ENCODE measurements at regions not wholly inside any gene's neighbourhood (a gene's known extent, or its start where the extent isn't known, plus 50 kb on each side); places are given as distances from the start of the nearest gene placed in this dataset.

DNA sequence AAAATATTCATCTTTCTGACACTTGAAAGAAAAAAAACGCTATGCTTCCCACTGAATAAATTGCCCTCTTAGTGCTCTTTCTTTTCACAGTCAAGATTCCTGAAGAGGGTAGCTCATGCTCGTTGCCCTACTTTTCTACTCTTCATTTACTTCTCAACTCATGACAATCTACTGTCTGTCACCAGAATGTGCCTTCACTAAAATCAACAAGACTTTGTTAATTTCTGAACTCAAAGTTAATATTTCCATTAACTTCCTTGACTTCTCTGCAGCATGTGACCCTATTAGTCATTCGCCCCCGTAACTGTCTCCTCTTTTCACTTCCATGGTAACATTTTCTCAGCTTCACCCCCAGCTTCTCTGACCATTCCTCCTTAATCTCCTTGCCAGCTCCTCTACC lies 98.9 kb upstream of the MAPRE2 start:
- no peak overlapping the region for H3K14ac ChIP-seq (replicated peaks; ENCODE audit: low read depth, low read length)
- H4K91ac ChIP-seq (ENCODE audit: insufficient read depth, low read depth, low read length) = no peak overlapping the region
- no peak overlapping the region for H3K9ac ChIP-seq (ENCODE audit: low read depth, low read length)
- H2BK15ac ChIP-seq (ENCODE audit: low read depth, low read length) = no peak overlapping the region
- H2BK5ac ChIP-seq (ENCODE audit: low read depth, low read length, poor library complexity, severe bottlenecking) = no peak overlapping the region
- no peaks in the 10 kb centered on the region for H3K4me1 ChIP-seq (ENCODE audit: control insufficient read depth, insufficient read depth, low read length)
- peak overlapping the region; percentile 33; the same call in 1 of the 2 replicates for H3K4me2 ChIP-seq (ENCODE audit: low read depth, low read length)
- no peak overlapping the region for H3K27ac ChIP-seq (ENCODE audit: insufficient read depth, low read length)
- H2AK9ac ChIP-seq (replicated peaks; ENCODE audit: low read depth, low read length, poor library complexity) = no peak overlapping the region
- no peaks in the 10 kb centered on the region for H4K20me1 ChIP-seq (ENCODE audit: insufficient read depth, low read length)
- no peak overlapping the region for H2AFZ ChIP-seq (replicated peaks; ENCODE audit: low read length, poor library complexity)
- no peak overlapping the region for H3K4me3 ChIP-seq (ENCODE audit: insufficient read depth, low read depth, low read length)
- DNase-seq (peak; percentile 5), ATAC-seq (ENCODE audit: low read depth) (peak; percentile 32)
- no peaks in the 10 kb centered on the region; the same call in 1 of the 2 replicates for H3K27me3 ChIP-seq (ENCODE audit: control insufficient read depth, insufficient read depth, low read length)
- dilution Hi-C loops (cut with HindIII; ENCODE audit: low sequenced_read_pairs, unreplicated experiment) = no loop called here
- no peaks in the 10 kb centered on the region for H3K79me1 ChIP-seq (ENCODE audit: low read depth in 1 of 2, low read length in 2 of 2)
- H2BK20ac ChIP-seq (ENCODE audit: low read depth, low read length) = no peak overlapping the region
- no peaks in the 10 kb centered on the region for H3K36me3 ChIP-seq (ENCODE audit: control insufficient read depth, insufficient read depth, low read length)
- BruUV-seq (replicated peaks) = no TSS peak
- H3K9me1 ChIP-seq (ENCODE audit: insufficient read depth, low read length) = no peaks in the 10 kb centered on the region
- H3K56ac ChIP-seq (ENCODE audit: extremely low read depth, insufficient read depth, low read length) = no peak overlapping the region
- no peak overlapping the region for H4K8ac ChIP-seq (ENCODE audit: low read depth in 2 of 2, low read length in 2 of 2)
- no peak overlapping the region for H2BK120ac ChIP-seq (ENCODE audit: low read depth, low read length)
- H3K9me3 ChIP-seq (ENCODE audit: control insufficient read depth, insufficient read depth, low read length) = no peaks in the 10 kb centered on the region
- no peak overlapping the region for H3K4ac ChIP-seq (ENCODE audit: low read depth, low read length)
- in situ Hi-C loops (cut with MboI; ENCODE audit: low sequenced_read_pairs) = no loop called here
- H3K18ac ChIP-seq (ENCODE audit: low read depth, low read length) = no peak overlapping the region
- no peak overlapping the region for H2AK5ac ChIP-seq (ENCODE audit: low read depth, low read length)
- ChIA-PET POLR2A (ENCODE audit: unreplicated experiment) (interaction anchor here (0.6 kb wide), 1 partner anchor 24 kb away, joined by 3 read pairs; no protein-coding TSS in a partner anchor), CTCF (interaction anchor here (1.3 kb wide), 1 partner anchor 201 kb away, joined by 4 read pairs; no protein-coding TSS in a partner anchor)
- intact Hi-C loops (cut with micrococcal nuclease) = no loop called here
- WGBS, 2 experiments (ENCODE audit: extremely low coverage in 2 of 2, insufficient read length in 1 of 2) = 66% methylated on average over 3 of the region's 4 CpGs; no CpG with 5 or more reads in 1 of the 2 experiments
- no peak overlapping the region for H3K23ac ChIP-seq (ENCODE audit: low read depth, low read length)
- TF ChIP-seq RFX5 (IDR thresholded peaks at IDR 0.05; ENCODE audit: low read depth, low read length) = no peak
- TF ChIP-seq MXI1 (IDR thresholded peaks at IDR 0.05; ENCODE audit: borderline replicate concordance, low read depth, low read length) = no peak
- TF ChIP-seq, protein P1, sequence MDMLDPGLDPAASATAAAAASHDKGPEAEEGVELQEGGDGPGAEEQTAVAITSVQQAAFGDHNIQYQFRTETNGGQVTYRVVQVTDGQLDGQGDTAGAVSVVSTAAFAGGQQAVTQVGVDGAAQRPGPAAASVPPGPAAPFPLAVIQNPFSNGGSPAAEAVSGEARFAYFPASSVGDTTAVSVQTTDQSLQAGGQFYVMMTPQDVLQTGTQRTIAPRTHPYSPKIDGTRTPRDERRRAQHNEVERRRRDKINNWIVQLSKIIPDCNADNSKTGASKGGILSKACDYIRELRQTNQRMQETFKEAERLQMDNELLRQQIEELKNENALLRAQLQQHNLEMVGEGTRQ (IDR thresholded peaks at IDR 0.05; ENCODE audit: low read depth, low read length) = peak; percentile 74
- no peak for TF ChIP-seq SMC3 (IDR thresholded peaks at IDR 0.05; ENCODE audit: low read depth, low read length)
- no peak overlapping the region for H4K5ac ChIP-seq (ENCODE audit: low read depth, low read length)
